Activated T-cell treated with anti-CD3 and anti-CD28 coated beads, Interleukin-2, amount 50 U/mL, for 72 hours (primary cell): ENCODE measurements at regions not wholly inside any gene's neighbourhood (a gene's known extent, or its start where the extent isn't known, plus 50 kb on each side); places are given as distances from the start of the nearest gene placed in this dataset.
A peak's percentile ranks its signal among the peaks of the same experiment; 100 is the strongest.

ENCODE experiments used
- ATAC-seq, 2 donors: fragments of 150-1000 bp; cut with Tn5 transposase; replicated peaks in 1 of 2; 2 replicates each; pipeline ENCODE4 v1.10.0; 2021; ENCODE audit warnings: moderate library complexity in 2 of 2, mild to moderate bottlenecking in 1 of 2
- DNase-seq, 2 donors: peaks; one replicate each; pipeline ENCODE4 v3.0.0; 2021 to 2022; ENCODE audit warnings: mixed read lengths in 1 of 2
- H3K27ac Mint-ChIP-seq: one replicate; pipeline ENCODE4 v1.8.0; 2022; ENCODE audit warnings: mild to moderate bottlenecking, moderate library complexity, mixed read lengths
- H3K27me3 Mint-ChIP-seq: one replicate; pipeline ENCODE4 v1.8.0; 2022; ENCODE audit warnings: low read depth, mixed read lengths
- H3K36me3 Mint-ChIP-seq, 2 donors: one replicate each; pipeline ENCODE4 v1.8.0; 2022; ENCODE audit warnings: mixed read lengths in 2 of 2, mild to moderate bottlenecking in 1 of 2; ENCODE audit not compliant: insufficient read depth in 2 of 2
- H3K4me1 Mint-ChIP-seq: one replicate; pipeline ENCODE4 v1.8.0; 2022; ENCODE audit warnings: low read depth, mixed read lengths
- H3K4me3 Mint-ChIP-seq, 2 donors: one replicate each; pipeline ENCODE4 v1.8.0; 2022; ENCODE audit warnings: mild to moderate bottlenecking in 2 of 2, mixed read lengths in 2 of 2, moderate library complexity in 2 of 2
- H3K9me3 Mint-ChIP-seq, 2 donors: one replicate each; pipeline ENCODE4 v1.8.0; 2022; ENCODE audit warnings: mixed read lengths in 2 of 2

GRCh38 chr12:85574291-85574690 lies 261.9 kb downstream of the RASSF9 start:
- Mint-ChIP-seq H3K9me3 (no peaks in the 10 kb centered on the region), H3K36me3 (no peaks in the 10 kb centered on the region), H3K4me1 (no peaks in the 10 kb centered on the region), H3K4me3 (no peak overlapping the region), H3K27ac (no peak overlapping the region), H3K27me3 (no peaks in the 10 kb centered on the region)
- DNase-seq (no peak), ATAC-seq (no peak)

DNA sequence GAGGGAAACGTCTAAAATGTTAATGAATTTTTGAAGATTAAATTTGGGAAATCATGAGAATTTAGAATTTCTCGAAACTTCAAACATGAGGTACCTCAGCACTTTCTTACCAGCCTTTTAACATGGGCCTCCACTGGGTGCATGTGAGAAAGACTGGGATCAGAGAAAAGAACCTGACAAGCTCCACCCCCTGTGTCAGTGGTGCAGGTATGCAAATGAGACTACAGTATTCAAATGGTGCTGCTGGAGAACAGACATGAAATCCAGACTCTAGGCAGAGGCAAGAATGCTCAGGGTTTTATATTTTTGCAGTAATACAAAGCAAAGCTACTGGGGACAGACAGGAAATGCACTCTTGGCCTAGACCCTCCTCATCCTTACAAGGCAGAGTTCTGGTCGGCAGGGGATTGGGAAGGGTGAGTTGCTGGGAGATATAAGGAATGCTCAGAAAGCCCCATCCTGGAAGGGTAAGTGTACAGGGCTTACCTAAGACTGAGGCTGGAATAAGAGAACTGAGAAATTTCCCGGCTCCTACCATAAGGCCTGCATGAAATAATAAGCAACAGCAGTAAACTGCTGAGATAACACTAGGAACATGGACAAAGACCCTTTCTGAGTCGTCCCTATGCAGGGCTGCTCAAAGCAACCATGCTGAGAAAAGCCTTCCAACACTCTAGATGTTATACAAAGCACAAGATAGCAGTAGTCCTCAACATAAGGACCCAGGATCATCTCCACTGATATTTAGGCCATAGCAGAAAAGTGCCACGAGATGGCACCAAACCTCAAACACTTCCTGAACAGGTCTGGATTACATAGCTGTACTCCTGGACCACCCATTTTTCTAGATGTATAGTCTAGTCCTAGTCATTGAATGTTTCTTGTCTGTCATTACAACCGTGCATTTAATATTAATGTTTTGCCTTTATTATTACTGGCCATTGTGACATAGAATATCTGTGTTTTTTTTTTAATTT lies 260.8 kb downstream of the RASSF9 start:
- no peak overlapping the region for H3K27ac Mint-ChIP-seq
- DNase-seq (peak; percentile 3 to 14), ATAC-seq (peak; percentile 42 to 70)
- no peaks in the 10 kb centered on the region for H3K36me3 Mint-ChIP-seq
- H3K9me3 Mint-ChIP-seq, result no peaks in the 10 kb centered on the region
- H3K4me3 Mint-ChIP-seq, result no peak overlapping the region
- H3K27me3 Mint-ChIP-seq, result no peaks in the 10 kb centered on the region
- H3K4me1 Mint-ChIP-seq, result no peaks in the 10 kb centered on the region

DNA sequence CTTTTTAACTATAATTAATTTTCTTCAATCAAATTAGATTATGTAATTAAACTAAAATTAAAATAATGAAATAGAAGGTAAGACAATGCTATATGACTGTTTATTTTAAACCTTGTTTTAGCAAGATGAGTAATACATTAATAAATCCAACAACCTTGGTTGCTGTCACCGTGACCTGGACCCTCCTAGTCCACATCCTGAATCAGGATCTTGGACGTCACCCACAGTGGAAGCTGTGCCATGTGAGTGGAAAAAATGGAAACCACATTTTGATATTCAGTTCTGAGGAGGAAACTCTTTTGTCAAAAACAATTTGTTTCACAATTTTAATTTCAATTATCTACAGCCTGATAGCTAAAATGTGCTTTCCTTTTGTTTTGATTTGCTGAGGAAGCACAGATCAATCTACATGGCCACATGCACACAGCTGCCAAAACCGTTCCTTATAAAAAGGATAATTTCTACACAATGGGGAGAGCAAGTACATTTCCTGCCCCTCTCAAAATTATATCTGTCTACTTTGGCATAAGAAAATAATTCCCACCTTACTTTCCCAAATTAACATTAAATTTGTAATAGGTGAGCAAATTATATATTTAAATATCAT lies 255.5 kb downstream of the RASSF9 start:
- DNase-seq, result no peak
- no peaks in the 10 kb centered on the region for H3K4me1 Mint-ChIP-seq
- no peak for ATAC-seq
- no peaks in the 10 kb centered on the region for H3K9me3 Mint-ChIP-seq
- H3K4me3 Mint-ChIP-seq, result no peak overlapping the region
- no peaks in the 10 kb centered on the region for H3K27me3 Mint-ChIP-seq
- H3K36me3 Mint-ChIP-seq, result no peaks in the 10 kb centered on the region
- no peak overlapping the region for H3K27ac Mint-ChIP-seq

- ATAC-seq (no peak), DNase-seq (no peak)
- no peak overlapping the region for H3K4me3 Mint-ChIP-seq
- H3K4me1 Mint-ChIP-seq, result no peaks in the 10 kb centered on the region
- no peaks in the 10 kb centered on the region for H3K27me3 Mint-ChIP-seq
- no peaks in the 10 kb centered on the region for H3K36me3 Mint-ChIP-seq
- no peak overlapping the region for H3K27ac Mint-ChIP-seq
- H3K9me3 Mint-ChIP-seq, result peaks cover 0 to 15% of the 10 kb centered on the region in 2 donors
Measured at GRCh38 chr12:85587158-85587557, 249.1 kb downstream of the RASSF9 start.

DNA sequence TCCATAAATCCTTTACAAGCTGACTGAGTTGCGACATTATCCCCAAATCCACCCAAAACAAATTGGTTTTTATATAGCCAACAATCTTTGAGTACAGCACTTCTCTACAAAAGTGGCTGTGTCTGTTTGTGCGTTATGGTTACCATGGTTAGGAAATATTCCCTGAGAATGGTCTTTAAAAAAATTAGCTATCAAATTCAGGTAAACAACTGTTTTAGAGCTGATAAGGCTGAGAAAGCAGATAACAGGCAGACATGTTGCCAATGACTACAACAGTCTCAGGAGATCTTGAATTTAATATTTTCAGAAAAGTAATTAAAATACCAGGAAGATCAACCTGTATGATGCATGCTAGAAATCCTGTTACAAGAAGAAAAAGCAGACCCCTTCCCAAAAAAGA lies 248.0 kb downstream of the RASSF9 start:
- Mint-ChIP-seq H3K36me3 (no peaks in the 10 kb centered on the region), H3K4me3 (no peak overlapping the region), H3K27ac (no peak overlapping the region), H3K4me1 (no peaks in the 10 kb centered on the region), H3K9me3 (peaks cover 1 to 17% of the 10 kb centered on the region in 2 donors), H3K27me3 (no peaks in the 10 kb centered on the region)
- ATAC-seq (no peak), DNase-seq (no peak)

GRCh38 chr12:85600841-85601240 lies 235.4 kb downstream of the RASSF9 start:
- Mint-ChIP-seq H3K9me3 (peaks cover 4 to 6% of the 10 kb centered on the region in 2 donors), H3K4me1 (no peaks in the 10 kb centered on the region), H3K27me3 (no peaks in the 10 kb centered on the region), H3K36me3 (peaks cover 0 to 2% of the 10 kb centered on the region in 2 donors), H3K27ac (no peak overlapping the region), H3K4me3 (no peak overlapping the region)
- DNase-seq (no peak), ATAC-seq (no peak)

DNA sequence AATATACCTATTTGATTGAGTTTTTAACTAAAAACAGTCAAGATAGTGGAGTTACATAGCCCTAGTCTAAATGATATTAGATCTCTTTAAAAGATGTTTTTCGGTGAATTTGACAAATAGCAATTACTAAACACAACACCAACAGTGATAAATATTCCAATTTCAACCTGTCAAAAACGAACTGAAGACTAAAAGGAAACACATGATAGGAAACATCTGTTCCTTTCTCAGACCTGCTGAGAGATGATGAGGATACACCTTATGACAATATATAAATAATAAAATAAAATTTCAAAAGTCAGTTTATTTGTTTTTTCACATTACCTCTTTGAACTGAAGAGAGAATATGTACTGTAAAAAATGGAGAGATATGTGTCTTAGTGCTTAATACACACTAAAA lies 232.7 kb downstream of the RASSF9 start:
- H3K27me3 Mint-ChIP-seq, result no peaks in the 10 kb centered on the region
- H3K27ac Mint-ChIP-seq, result no peak overlapping the region

GRCh38 chr12:85606455-85606854 lies 229.8 kb downstream of the RASSF9 start:
- DNase-seq, result no peak
- Mint-ChIP-seq H3K36me3 (no peaks in the 10 kb centered on the region), H3K4me1 (no peaks in the 10 kb centered on the region), H3K27ac (no peak overlapping the region), H3K4me3 (no peak overlapping the region), H3K27me3 (no peaks in the 10 kb centered on the region), H3K9me3 (peaks cover 0 to 5% of the 10 kb centered on the region in 2 donors)
- ATAC-seq, result no peak

More for the DNA sequence above, 232.7 kb downstream of the RASSF9 start:
- no peaks in the 10 kb centered on the region for H3K4me1 Mint-ChIP-seq
- H3K4me3 Mint-ChIP-seq, result no peak overlapping the region
- ATAC-seq, result no peak
- H3K36me3 Mint-ChIP-seq, result no peaks in the 10 kb centered on the region
- DNase-seq, result no peak
- H3K9me3 Mint-ChIP-seq, result peaks cover 0 to 5% of the 10 kb centered on the region in 2 donors

- no peaks in the 10 kb centered on the region for H3K27me3 Mint-ChIP-seq
- no peak overlapping the region for H3K27ac Mint-ChIP-seq
- peaks cover 0 to 4% of the 10 kb centered on the region in 2 donors for H3K9me3 Mint-ChIP-seq
- no peak for DNase-seq
- H3K36me3 Mint-ChIP-seq, result no peaks in the 10 kb centered on the region
- H3K4me3 Mint-ChIP-seq, result no peak overlapping the region
- no peak for ATAC-seq
- H3K4me1 Mint-ChIP-seq, result no peaks in the 10 kb centered on the region
Measured at GRCh38 chr12:85609778-85610177, 226.4 kb downstream of the RASSF9 start.

DNA sequence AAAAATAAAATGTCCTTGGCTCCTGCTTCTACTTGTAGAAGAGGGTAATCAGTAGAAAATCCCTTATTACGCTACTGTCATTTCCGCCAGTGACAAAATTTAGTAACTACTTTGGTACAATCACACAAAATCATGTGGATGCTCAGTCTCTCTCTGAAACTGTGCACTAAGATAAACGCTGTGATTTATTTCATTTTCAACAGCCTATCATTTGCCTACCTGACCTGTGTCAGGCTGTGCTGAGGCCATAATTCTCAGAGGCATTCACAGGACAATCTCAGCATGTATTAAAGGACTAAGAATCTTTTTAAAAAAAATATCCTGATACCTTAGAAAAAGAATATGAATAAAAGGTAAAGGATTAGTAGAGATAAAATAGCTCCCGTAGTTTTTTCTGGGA lies 226.0 kb downstream of the RASSF9 start:
- Mint-ChIP-seq H3K27me3 (no peaks in the 10 kb centered on the region), H3K9me3 (peaks cover 0 to 4% of the 10 kb centered on the region in 2 donors), H3K4me1 (no peaks in the 10 kb centered on the region), H3K27ac (no peak overlapping the region), H3K4me3 (no peak overlapping the region), H3K36me3 (no peaks in the 10 kb centered on the region)
- no peak for ATAC-seq
- DNase-seq, result no peak

GRCh38 chr12:85616201-85616600 lies 220.0 kb downstream of the RASSF9 start:
- no peak overlapping the region for H3K27ac Mint-ChIP-seq
- no peaks in the 10 kb centered on the region for H3K27me3 Mint-ChIP-seq
- no peak for DNase-seq
- H3K4me1 Mint-ChIP-seq, result no peaks in the 10 kb centered on the region
- H3K36me3 Mint-ChIP-seq, result no peaks in the 10 kb centered on the region
- peaks cover 0 to 2% of the 10 kb centered on the region in 2 donors for H3K9me3 Mint-ChIP-seq
- no peak overlapping the region for H3K4me3 Mint-ChIP-seq
- no peak for ATAC-seq

DNA sequence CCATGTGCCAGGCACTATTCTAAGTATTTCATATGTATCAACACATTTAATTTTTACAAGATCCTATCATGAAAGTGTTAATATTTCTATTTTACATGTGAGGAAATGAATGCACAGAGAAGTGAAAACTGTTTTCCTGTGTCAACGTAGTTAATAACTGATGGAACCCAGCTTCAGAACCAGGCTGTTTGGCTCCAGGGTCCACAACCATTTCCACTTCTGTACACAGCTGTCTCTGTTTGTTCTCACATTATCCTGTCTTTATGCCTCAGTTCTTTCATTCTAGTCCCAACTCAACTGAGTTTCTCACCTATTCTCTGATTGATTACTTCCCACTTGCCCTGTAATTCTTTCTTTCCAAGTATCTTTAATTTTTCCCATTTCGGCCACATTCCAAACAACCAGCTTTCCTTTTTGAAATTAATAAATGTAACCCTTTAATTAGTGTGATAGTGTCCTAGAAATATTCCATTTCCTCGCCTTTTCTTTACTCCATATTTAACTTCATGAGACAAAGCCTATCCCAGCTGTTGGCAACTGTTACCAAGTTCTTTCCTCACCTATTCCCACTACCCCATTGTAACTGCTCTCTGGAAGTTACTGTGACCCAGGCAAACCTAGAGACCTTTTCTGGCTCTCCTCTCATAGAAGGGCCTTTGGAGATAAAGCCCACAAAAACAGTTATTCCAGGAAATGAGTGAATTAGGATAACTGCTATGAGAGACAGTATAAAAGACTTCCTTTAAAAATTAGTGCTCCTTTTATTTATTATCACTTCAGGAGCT lies 218.7 kb downstream of the RASSF9 start:
- H3K36me3 Mint-ChIP-seq, result no peaks in the 10 kb centered on the region
- no peak for ATAC-seq
- no peak overlapping the region for H3K4me3 Mint-ChIP-seq
- H3K4me1 Mint-ChIP-seq, result no peaks in the 10 kb centered on the region
- no peaks in the 10 kb centered on the region for H3K27me3 Mint-ChIP-seq
- no peak overlapping the region for H3K27ac Mint-ChIP-seq
- DNase-seq, result no peak
- H3K9me3 Mint-ChIP-seq, result peaks cover 0 to 2% of the 10 kb centered on the region in 2 donors

GRCh38 chr12:85621041-85621440 lies 215.2 kb downstream of the RASSF9 start:
- H3K9me3 Mint-ChIP-seq, result no peaks in the 10 kb centered on the region
- H3K27ac Mint-ChIP-seq, result no peak overlapping the region
- ATAC-seq (no peak), DNase-seq (no peak)
- H3K27me3 Mint-ChIP-seq, result no peaks in the 10 kb centered on the region
- H3K4me1 Mint-ChIP-seq, result no peaks in the 10 kb centered on the region
- no peaks in the 10 kb centered on the region for H3K36me3 Mint-ChIP-seq
- no peak overlapping the region for H3K4me3 Mint-ChIP-seq
